DMS153 (cell line): ENCODE measurements at regions not wholly inside any gene's neighbourhood (a gene's known extent, or its start where the extent isn't known, plus 50 kb on each side); places are given as distances from the start of the nearest gene placed in this dataset.
"Not testable (repeated sequence)": the region's sequence is repeated elsewhere in the genome, so short reads cannot be mapped to it uniquely, and the experiment has no call there.

ENCODE experiments used
- DNase-seq: peaks from one replicate; lab custom pipeline; 2025; lab: John Stamatoyannopoulos, UW

DNA sequence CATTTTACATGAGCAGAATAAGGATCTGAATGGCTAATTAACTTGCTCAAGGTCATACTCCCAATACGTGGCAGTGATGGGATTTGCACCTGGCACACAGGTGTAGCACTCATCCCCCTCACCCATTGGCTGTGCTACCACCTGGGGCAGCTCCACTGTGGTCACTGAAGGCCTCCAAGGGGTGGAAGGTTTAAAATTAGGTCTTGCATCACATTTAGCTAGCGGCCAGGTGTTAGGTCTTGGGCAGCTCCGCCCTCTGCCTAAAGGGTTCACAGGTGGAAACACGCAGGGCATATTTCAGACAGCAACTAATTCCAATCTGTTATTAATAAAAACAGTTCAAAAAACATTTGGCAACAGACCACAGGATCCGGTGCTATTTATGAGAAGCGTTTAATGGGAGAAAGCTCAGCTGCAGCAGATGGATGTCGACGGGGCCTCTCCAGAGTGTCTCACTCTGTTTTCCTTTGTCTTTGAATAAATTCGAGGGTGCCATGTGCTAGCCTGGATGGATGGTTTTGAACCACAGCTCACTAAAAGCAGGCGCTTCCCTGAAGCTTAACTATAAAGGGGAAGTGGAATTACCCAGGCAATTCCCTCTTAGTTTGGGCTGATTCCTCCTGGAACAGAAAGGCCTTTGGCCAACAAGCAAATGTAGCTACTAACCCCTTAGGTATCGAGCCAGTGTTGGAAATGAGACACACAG is 1017.6 kb downstream of the TYW1 start:
- peak; percentile 71 for DNase-seq

- peak; percentile 44 for DNase-seq
These were observed 1018.7 kb downstream of the TYW1 start for GRCh38 chr7:68015122-68015977.

DNA sequence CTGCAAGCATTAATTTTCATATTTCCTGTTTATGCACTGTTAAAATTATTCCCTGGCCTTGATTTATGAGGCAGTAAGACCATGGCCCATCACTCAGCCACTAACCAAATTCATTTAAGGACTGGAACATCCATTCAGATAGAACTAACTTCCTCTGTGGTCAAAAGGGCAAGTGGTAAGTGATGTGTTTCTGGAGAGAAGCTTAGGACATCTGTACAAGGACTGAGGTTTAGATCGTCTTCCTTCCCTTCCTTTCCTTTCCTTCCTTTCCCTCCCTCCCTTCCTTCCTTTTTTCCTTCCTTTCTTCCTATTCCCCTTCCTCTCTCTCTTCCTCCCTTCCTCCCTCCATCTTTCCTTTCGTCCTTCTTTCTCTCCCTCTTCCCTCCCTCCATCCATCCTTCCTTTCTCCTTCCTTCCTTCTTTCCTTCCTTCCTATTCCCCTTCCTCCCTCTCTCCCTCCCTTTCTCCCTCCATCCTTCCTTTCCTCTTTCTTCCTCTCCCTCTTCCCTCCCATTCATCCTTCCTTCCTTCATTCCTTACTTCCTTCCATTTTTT is 1019.4 kb downstream of the TYW1 start:
- DNase-seq = no peak

DNA sequence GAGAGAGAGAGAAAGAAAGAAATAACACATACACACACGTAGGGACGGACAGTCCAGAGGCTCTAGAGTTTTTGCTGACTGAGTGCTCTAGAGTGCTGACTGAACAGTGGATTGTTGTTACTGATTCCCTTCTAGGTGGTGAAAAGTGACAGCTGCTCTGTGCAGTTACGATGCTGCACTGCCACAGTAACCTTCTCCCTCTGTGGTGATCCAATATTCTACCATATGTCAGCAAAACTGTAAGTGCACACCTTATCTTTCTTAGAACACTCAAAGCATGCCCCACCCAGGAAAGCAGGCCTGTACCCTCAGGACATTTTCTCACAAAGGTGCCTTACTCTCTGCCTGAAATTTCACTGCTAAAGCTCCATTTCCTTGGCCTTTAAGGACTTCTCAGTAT is 1023.5 kb downstream of the TYW1 start:
- DNase-seq = no peak

GRCh38 chr7:68025369-68025768 is 1028.7 kb downstream of the TYW1 start:
- no peak for DNase-seq

DNA sequence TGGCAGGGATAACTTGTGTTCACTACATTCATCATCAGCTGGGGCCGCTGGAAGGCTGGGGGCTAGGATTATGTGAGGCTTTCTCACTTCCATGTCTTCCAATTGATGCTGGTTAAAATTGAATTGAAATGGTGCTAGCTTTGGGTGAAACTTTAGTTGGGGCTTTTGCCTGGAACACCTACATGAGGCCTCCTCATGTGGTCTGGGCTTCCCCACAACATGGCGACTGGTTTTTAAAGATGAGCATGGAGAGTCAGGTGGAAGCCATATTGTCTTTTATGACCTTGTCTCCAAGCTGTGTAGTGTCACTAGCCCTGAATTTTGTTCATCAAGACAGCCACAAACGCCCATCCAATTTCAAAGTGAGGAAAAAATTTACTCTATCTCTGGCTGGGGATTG is 1033.9 kb downstream of the TYW1 start:
- DNase-seq = no peak

- DNase-seq = no peak
These were observed 1034.7 kb downstream of the TYW1 start for GRCh38 chr7:68031180-68031943.

DNA sequence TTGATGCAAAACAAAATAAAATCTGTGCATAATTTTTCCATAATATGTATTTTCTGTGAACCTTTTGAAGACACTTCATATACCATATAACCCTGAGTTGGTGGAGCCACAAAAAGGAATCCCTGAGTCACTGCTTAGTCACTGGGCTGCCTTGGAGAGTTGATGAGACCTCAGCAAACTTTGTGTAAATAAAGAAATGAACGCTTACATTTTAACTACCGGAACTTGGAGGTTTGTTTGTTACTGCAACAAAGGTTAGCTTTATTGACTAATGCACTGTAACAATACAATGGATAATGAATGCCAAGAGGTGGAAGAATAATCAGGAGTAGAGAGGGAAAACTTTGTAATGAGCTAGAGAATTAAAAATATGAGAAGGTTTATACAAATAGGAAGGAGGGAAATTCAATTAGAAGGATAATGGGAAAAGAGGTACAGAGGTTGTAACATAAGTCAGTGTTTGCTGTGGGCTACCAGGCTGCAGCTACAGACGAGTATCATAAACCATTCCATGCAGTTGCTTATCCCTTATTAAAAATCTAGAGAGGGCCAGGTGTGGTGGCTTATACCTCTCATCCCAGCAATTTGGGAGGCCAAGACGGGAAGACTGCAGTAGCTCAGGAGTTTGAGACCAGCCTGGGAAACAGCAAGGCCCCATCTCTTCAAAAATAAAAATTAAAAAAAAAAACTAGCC is 1042.1 kb downstream of the TYW1 start:
- DNase-seq = no peak

DNA sequence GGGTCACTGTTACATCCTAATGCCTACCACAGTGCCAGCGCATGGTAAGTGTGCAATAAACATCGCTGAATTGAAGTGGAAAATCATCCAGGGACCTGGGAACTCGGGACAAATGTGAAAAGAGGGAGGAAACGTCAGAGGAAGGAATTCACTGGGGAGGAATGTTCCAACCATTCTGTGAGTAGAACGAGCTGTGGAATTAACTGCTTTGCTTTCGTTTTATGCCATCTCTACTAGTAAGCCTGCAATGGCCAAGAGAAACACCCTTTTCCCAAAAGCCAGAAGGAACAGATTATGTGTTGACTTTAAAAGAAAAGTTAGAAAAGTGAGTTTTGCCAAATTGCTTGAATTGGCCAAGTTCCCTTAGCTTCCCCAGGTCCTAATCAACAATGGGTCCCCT is 1044.9 kb downstream of the TYW1 start:
- DNase-seq = no peak

- DNase-seq = no peak
These were observed 1046.9 kb downstream of the TYW1 start for GRCh38 chr7:68043546-68043945.

GRCh38 chr7:68050627-68051026 is 1054.0 kb downstream of the TYW1 start:
- DNase-seq = no peak

DNA sequence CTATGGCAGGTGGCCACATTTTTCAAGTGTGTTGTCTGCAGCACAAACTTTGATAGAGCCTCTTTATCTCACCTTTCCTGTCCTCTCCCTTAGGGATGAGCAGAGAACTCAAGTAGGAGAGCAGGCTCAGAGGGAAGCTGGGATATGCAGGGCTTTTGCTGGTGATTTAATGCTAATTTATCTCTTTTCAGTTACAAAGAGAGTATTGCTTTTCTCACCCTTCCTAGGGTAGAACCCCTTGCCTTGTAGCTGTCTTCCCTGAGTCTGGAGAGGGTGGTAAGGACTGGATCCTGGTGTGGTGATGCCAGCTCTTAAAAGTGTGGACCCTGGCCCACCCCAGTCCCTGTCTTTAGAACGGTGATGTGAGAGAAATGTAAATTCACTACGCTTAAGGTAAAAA is 1061.4 kb downstream of the TYW1 start:
- DNase-seq = no peak

- no peak for DNase-seq
These were observed 1066.5 kb downstream of the TYW1 start for GRCh38 chr7:68063171-68063570.

GRCh38 chr7:68065581-68065980 is 1068.9 kb downstream of the TYW1 start:
- no peak for DNase-seq

GRCh38 chr7:68067845-68068244 is 1071.2 kb downstream of the TYW1 start:
- no peak for DNase-seq

GRCh38 chr7:68070992-68071391 is 1074.4 kb downstream of the TYW1 start:
- DNase-seq = no peak

GRCh38 chr7:68073701-68074100 is 1077.1 kb downstream of the TYW1 start:
- no peak for DNase-seq

DNA sequence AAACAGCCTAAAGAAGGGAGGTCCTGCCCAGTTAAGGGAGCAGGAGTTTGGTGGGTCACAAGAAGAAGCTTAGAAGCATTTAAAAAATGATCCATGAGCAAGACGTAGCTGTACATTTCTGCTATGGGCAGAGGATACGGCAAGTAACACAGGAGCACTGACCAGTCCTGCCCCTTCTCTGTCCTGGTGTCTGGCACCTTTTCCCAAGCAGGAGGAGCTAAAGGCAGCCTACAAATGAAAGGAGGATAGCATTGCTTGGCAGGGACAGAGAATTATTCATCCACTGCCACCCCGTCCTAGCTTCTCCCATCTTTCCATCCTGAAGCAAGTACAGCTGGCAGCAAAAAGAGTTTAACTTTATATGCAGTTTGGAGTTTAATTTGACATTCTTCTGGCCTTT is 1077.6 kb downstream of the TYW1 start:
- DNase-seq = no peak

GRCh38 chr7:68078157-68078710 is 1081.6 kb downstream of the TYW1 start:
- DNase-seq = peak; percentile 81

DNA sequence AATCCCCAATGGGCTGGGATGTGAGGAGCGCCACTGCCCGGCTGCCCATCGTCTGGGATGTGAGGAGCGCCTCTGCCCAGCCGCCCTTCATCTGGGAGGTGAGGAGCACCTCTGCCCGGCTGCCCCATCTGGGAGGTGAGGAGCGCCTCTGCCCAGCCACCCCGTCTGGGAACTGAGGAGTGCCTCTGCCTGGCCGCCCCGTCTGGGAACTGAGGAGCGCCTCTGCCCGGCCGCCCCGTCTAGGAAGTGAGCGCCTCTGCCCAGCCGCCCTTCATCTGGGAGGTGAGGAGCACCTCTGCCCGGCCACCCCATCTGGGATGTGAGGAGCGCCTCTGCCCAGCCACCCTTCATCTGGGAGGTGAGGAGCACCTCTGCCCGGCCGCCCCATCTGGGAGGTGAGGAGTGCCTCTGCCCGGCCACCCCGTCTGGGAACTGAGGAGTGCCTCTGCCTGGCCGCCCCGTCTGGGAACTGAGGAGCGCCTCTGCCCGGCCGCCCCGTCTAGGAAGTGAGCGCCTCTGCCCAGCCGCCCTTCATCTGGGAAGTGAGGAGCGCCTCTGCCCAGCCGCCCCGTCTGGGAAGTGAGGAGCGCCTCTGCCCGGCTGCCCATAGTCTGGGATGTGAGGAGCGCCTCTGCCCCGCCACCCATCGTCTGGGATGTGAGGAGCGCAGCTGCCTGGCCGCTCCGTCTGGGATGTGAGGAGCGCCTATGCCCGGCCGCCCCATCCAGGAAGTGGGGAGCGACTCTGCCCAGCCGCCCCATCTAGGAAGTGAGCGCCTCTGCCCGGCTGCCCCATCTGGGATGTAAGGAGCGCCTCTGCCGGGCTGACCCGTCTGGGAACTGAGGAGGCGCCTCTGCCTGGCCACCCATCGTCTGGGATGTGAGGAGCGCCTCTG is 1085.7 kb downstream of the TYW1 start:
- not testable (repeated sequence) for DNase-seq
